ENCODE measurements at regions not wholly inside any gene's neighbourhood (a gene's known extent, or its start where the extent isn't known, plus 50 kb on each side); places are given as distances from the start of the nearest gene placed in this dataset.
"Not testable (repeated sequence)": the region's sequence is repeated elsewhere in the genome, so short reads cannot be mapped to it uniquely, and the experiment has no call there.

GRCh38 chr9:38331141-38331540 is 61.4 kb upstream of the ALDH1B1 start:
- Histone ChIP-seq H3K9me3 (ENCODE audit: control insufficient read depth, insufficient read depth, low read length) (no peaks in the 10 kb centered on the region), H3K36me3 (ENCODE audit: control insufficient read depth, insufficient read depth, low read length) (no peaks in the 10 kb centered on the region), H3K27me3 (ENCODE audit: control insufficient read depth, insufficient read depth, low read length) (no peaks in the 10 kb centered on the region), H3K9ac (ENCODE audit: low read depth, low read length) (no peak overlapping the region), H3K4me3 (ENCODE audit: low read depth, low read length) (no peak overlapping the region), H3K4me1 (ENCODE audit: control insufficient read depth, insufficient read depth, low read length) (peaks cover 5% of the 10 kb centered on the region)

GRCh38 chr9:38329968-38330367 is 62.5 kb upstream of the ALDH1B1 start:
- H3K4me3 ChIP-seq (ENCODE audit: low read depth, low read length): no peak overlapping the region
- no peaks in the 10 kb centered on the region for H3K36me3 ChIP-seq (ENCODE audit: control insufficient read depth, insufficient read depth, low read length)
- H3K4me1 ChIP-seq (ENCODE audit: control insufficient read depth, insufficient read depth, low read length): no peaks in the 10 kb centered on the region
- no peaks in the 10 kb centered on the region for H3K9me3 ChIP-seq (ENCODE audit: control insufficient read depth, insufficient read depth, low read length)
- H3K9ac ChIP-seq (ENCODE audit: low read depth, low read length): no peak overlapping the region
- no peaks in the 10 kb centered on the region for H3K27me3 ChIP-seq (ENCODE audit: control insufficient read depth, insufficient read depth, low read length)

DNA sequence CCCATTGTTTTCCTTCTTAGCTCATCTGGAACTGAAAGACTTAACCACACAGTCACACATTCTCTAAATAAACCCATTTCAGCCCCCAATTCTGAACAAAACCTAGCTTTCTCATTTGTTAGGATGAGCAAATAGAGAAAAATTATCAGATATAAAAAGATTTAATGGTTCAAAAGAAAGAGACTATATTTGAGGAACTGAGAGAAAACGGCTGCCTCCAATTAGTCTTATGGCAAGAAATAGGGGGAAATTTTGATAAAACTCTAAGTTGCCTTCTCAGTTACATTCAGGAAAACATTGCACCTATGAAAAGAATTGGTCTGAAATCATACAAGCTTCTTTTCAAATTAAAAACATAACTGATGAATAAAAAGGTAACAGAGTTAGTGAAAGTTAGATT is 63.7 kb upstream of the ALDH1B1 start:
- H3K9me3 ChIP-seq (ENCODE audit: control insufficient read depth, insufficient read depth, low read length): no peaks in the 10 kb centered on the region
- H3K4me1 ChIP-seq (ENCODE audit: control insufficient read depth, insufficient read depth, low read length): no peaks in the 10 kb centered on the region
- no peaks in the 10 kb centered on the region for H3K27me3 ChIP-seq (ENCODE audit: control insufficient read depth, insufficient read depth, low read length)
- H3K4me3 ChIP-seq (ENCODE audit: low read depth, low read length): no peak overlapping the region
- H3K9ac ChIP-seq (ENCODE audit: low read depth, low read length): no peak overlapping the region
- H3K36me3 ChIP-seq (ENCODE audit: control insufficient read depth, insufficient read depth, low read length): no peaks in the 10 kb centered on the region

DNA sequence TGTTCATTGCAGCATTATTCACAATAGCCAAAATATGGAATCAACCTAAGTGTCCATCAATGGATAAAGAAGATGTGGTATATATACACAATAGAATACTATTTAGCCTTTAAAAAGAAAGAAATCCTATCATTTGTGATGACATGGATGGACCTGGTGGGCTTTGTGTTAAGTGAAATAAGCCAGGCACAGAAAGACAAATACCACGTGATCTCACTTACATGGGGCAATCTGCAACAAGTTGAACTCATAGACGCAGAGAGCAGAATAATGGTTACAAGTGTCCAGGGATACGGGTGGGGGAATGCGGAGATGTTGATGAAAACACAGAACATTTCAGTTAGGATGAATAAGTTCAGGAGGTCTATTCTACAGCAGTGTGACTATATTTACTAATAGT is 66.4 kb upstream of the ALDH1B1 start:
- no peak overlapping the region for H3K9ac ChIP-seq (ENCODE audit: low read depth, low read length)
- H3K9me3 ChIP-seq (ENCODE audit: control insufficient read depth, insufficient read depth, low read length): no peaks in the 10 kb centered on the region
- no peaks in the 10 kb centered on the region for H3K4me1 ChIP-seq (ENCODE audit: control insufficient read depth, insufficient read depth, low read length)
- H3K36me3 ChIP-seq (ENCODE audit: control insufficient read depth, insufficient read depth, low read length): no peaks in the 10 kb centered on the region
- no peaks in the 10 kb centered on the region for H3K27me3 ChIP-seq (ENCODE audit: control insufficient read depth, insufficient read depth, low read length)
- H3K4me3 ChIP-seq (ENCODE audit: low read depth, low read length): no peak overlapping the region

DNA sequence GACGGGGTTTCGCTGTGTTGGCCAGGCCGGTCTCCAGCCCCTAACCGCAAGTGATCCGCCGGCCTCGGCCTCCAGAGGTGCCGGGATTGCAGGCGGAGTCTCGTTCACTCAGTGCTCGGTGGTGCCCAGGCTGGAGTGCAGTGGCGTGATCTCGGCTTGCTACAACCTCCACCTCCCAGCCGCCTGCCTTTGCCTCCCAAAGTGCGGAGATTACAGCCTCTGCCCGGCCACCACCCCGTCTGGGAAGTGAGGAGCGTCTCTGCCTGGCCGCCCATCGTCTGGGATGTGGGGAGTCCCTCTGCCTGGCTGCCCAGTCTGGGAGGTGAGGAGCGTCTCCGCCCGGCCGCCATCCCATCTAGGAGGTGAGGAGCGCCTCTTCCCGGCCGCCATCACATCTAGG is 68.3 kb upstream of the ALDH1B1 start:
- not testable (repeated sequence) for H3K9ac ChIP-seq (ENCODE audit: low read depth, low read length); H3K4me1 ChIP-seq (ENCODE audit: control insufficient read depth, insufficient read depth, low read length); H3K4me3 ChIP-seq (ENCODE audit: low read depth, low read length); H3K9me3 ChIP-seq (ENCODE audit: control insufficient read depth, insufficient read depth, low read length); H3K36me3 ChIP-seq (ENCODE audit: control insufficient read depth, insufficient read depth, low read length); H3K27me3 ChIP-seq (ENCODE audit: control insufficient read depth, insufficient read depth, low read length)

DNA sequence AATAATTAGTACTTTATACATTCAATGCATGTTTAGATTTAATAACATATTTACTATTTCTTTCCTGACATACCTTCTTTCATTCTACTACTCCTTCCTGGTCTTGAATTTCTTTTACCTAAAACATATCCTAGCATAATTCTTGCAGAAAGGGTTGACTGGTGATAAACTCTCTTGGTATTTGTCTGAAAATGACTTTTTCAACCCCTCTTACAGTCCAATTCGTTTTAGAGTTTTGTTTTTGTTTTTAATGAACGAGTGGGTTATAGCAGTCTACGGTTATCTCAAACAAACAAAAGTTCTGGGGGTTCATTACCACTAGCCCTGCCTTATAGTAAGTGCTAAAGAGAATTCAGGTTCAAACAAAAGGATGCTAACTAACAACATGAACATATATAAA is 69.6 kb upstream of the ALDH1B1 start:
- H3K9me3 ChIP-seq (ENCODE audit: control insufficient read depth, insufficient read depth, low read length): no peaks in the 10 kb centered on the region

DNA sequence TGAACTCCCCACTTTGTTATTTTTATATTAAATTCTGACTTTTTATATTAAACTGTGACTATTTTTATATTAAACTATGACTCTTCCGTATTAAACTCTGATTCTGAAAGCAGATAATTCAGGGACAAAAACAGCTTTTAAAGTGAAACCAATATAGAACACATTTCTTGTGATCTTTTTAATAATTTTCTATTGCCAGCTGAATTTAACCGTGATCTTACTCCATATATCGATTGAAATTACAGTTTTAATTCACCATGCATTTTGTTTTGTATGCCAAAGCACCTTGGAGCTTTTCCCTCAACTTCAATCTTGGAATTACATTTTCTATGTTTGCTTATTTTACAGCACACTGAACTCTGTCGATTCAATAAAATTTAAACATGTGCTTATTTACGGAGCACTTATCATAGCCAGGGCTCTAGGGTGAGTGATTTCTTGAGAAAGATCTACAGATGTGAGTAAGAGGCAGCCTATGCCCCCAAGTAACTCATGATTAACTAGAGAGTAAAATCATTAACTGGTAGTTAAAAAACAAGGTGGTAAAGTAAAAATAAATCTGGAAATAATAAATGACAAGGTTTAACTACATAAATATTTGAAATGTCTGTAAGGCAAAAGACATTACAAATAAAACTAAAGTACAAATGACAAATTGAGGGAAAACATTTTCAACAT is 72.9 kb upstream of the ALDH1B1 start:
- Histone ChIP-seq H3K9ac (ENCODE audit: low read depth, low read length) (no peak overlapping the region), H3K27me3 (ENCODE audit: control insufficient read depth, insufficient read depth, low read length) (no peaks in the 10 kb centered on the region), H3K9me3 (ENCODE audit: control insufficient read depth, insufficient read depth, low read length) (no peaks in the 10 kb centered on the region), H3K4me1 (ENCODE audit: control insufficient read depth, insufficient read depth, low read length) (peaks cover 2% of the 10 kb centered on the region), H3K4me3 (ENCODE audit: low read depth, low read length) (no peak overlapping the region), H3K36me3 (ENCODE audit: control insufficient read depth, insufficient read depth, low read length) (no peaks in the 10 kb centered on the region)

More for the DNA sequence above, 69.6 kb upstream of the ALDH1B1 start:
- H3K27me3 ChIP-seq (ENCODE audit: control insufficient read depth, insufficient read depth, low read length): no peaks in the 10 kb centered on the region
- H3K4me3 ChIP-seq (ENCODE audit: low read depth, low read length): no peak overlapping the region
- H3K9ac ChIP-seq (ENCODE audit: low read depth, low read length): no peak overlapping the region
- no peaks in the 10 kb centered on the region for H3K36me3 ChIP-seq (ENCODE audit: control insufficient read depth, insufficient read depth, low read length)
- peaks cover 2% of the 10 kb centered on the region for H3K4me1 ChIP-seq (ENCODE audit: control insufficient read depth, insufficient read depth, low read length)

DNA sequence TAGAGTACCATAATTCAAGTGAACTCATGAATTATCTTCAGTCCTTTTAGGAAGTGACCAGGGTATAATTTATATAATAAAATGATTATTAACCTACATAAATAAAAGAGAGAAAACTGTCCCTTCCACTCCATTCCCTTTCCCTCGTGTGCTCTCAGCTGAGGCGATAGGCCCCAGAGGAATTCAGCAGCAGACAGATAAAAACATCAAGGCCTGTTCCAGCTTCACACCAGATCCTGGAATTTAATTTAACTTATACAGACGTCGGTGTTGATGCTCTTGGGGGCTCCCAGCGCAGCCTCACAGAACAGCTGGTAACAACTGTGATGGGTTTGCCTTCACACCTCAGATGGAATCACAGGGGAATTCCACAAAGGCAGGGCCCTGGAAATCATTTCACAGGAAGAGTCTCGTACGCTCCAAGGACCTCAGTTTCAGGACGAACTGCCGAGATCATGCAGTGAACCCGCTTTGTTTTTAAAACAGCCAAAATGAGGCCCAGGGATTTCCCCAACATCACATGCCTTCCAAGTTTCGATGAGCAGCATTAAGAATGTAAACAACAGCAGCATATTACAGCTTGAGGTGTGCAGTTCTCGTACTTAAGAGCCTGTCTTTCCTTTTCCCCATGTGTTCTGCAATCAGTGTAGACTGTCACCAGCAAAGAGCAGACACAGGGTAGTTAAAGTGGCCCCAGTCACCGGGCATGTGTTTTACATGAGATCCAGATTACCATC is 73.6 kb upstream of the ALDH1B1 start:
- H3K9ac ChIP-seq (ENCODE audit: low read depth, low read length): no peak overlapping the region
- H3K9me3 ChIP-seq (ENCODE audit: control insufficient read depth, insufficient read depth, low read length): no peaks in the 10 kb centered on the region
- H3K4me1 ChIP-seq (ENCODE audit: control insufficient read depth, insufficient read depth, low read length): peaks cover 2% of the 10 kb centered on the region
- H3K36me3 ChIP-seq (ENCODE audit: control insufficient read depth, insufficient read depth, low read length): no peaks in the 10 kb centered on the region
- H3K27me3 ChIP-seq (ENCODE audit: control insufficient read depth, insufficient read depth, low read length): no peaks in the 10 kb centered on the region
- H3K4me3 ChIP-seq (ENCODE audit: low read depth, low read length): no peak overlapping the region

DNA sequence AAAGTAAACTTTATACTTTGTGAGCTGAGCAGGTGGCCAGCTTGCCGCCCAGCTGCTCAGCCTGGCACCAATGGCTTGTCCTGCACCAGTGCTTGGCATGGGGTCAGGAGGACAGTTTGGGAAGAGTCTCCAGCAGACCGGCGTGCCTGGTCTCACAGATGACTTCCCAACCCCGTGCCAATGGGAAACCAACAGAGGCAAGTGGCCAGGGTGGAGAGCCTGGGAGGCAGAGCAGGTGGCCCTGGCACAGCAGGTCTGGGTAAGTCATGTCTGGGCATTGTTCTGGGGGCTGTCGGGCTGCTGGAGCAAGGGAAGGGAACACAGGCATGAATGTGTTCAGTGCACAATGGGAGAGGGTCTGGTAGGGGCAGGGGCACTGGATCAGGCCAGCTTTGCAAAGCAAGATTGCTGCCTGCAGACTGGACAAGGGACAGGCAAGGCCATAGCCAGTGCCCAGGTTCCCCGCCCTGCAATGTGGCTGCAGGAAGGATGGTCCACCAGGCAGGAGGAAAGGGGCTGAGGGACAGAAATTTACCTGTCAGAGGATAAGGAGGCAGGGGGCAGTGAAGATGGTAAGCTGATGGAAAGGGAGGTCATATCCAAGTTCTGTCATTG is 76.2 kb upstream of the ALDH1B1 start:
- no peaks in the 10 kb centered on the region for H3K27me3 ChIP-seq (ENCODE audit: control insufficient read depth, insufficient read depth, low read length)
- no peaks in the 10 kb centered on the region for H3K9me3 ChIP-seq (ENCODE audit: control insufficient read depth, insufficient read depth, low read length)
- peaks cover 3% of the 10 kb centered on the region for H3K4me1 ChIP-seq (ENCODE audit: control insufficient read depth, insufficient read depth, low read length)
- no peak overlapping the region for H3K9ac ChIP-seq (ENCODE audit: low read depth, low read length)
- H3K4me3 ChIP-seq (ENCODE audit: low read depth, low read length): no peak overlapping the region
- no peaks in the 10 kb centered on the region for H3K36me3 ChIP-seq (ENCODE audit: control insufficient read depth, insufficient read depth, low read length)

DNA sequence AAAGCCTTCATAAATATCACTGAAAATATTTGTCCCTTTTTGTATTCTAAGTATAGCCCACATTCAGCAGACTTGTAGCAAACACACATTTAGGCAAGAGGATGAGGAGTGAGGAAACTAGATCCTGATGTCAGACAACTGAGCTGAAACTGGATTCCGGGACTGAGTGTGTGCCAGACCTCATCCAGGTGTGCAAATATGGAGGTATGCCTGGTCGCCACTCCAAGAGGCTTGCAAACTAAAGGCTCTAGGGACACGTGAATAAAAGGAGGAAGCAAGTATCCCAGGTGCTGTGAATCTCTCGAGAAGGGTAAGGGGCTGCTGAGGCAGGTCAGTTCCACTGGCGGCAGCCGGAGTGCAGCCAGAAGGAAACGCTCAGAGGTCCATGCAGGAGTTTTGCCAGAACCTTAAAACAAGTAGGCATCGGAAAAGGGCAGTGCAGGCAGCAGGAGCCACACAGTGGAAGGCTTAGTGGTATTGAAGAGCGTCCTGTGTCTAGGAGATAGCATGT is 77.4 kb upstream of the ALDH1B1 start:
- Histone ChIP-seq H3K9me3 (ENCODE audit: control insufficient read depth, insufficient read depth, low read length) (no peaks in the 10 kb centered on the region), H3K4me1 (ENCODE audit: control insufficient read depth, insufficient read depth, low read length) (peaks cover 4% of the 10 kb centered on the region), H3K9ac (ENCODE audit: low read depth, low read length) (no peak overlapping the region), H3K4me3 (ENCODE audit: low read depth, low read length) (no peak overlapping the region), H3K36me3 (ENCODE audit: control insufficient read depth, insufficient read depth, low read length) (no peaks in the 10 kb centered on the region), H3K27me3 (ENCODE audit: control insufficient read depth, insufficient read depth, low read length) (no peaks in the 10 kb centered on the region)

- Histone ChIP-seq H3K4me3 (ENCODE audit: low read depth, low read length) (no peak overlapping the region), H3K9me3 (ENCODE audit: control insufficient read depth, insufficient read depth, low read length) (no peaks in the 10 kb centered on the region), H3K27me3 (ENCODE audit: control insufficient read depth, insufficient read depth, low read length) (no peaks in the 10 kb centered on the region), H3K4me1 (ENCODE audit: control insufficient read depth, insufficient read depth, low read length) (peaks cover 2% of the 10 kb centered on the region), H3K9ac (ENCODE audit: low read depth, low read length) (no peak overlapping the region), H3K36me3 (ENCODE audit: control insufficient read depth, insufficient read depth, low read length) (no peaks in the 10 kb centered on the region)
Measured at GRCh38 chr9:38313421-38313820, 79.1 kb upstream of the ALDH1B1 start.

- no peak overlapping the region for H3K9ac ChIP-seq (ENCODE audit: low read depth, low read length)
- H3K36me3 ChIP-seq (ENCODE audit: control insufficient read depth, insufficient read depth, low read length): no peaks in the 10 kb centered on the region
- H3K4me1 ChIP-seq (ENCODE audit: control insufficient read depth, insufficient read depth, low read length): peaks cover 2% of the 10 kb centered on the region
- no peak overlapping the region for H3K4me3 ChIP-seq (ENCODE audit: low read depth, low read length)
- no peaks in the 10 kb centered on the region for H3K27me3 ChIP-seq (ENCODE audit: control insufficient read depth, insufficient read depth, low read length)
- no peaks in the 10 kb centered on the region for H3K9me3 ChIP-seq (ENCODE audit: control insufficient read depth, insufficient read depth, low read length)
Measured at GRCh38 chr9:38312406-38312805, 80.1 kb upstream of the ALDH1B1 start.
